ENCODE measurements at regions not wholly inside any gene's neighbourhood (a gene's known extent, or its start where the extent isn't known, plus 50 kb on each side); places are given as distances from the start of the nearest gene placed in this dataset.

DNA sequence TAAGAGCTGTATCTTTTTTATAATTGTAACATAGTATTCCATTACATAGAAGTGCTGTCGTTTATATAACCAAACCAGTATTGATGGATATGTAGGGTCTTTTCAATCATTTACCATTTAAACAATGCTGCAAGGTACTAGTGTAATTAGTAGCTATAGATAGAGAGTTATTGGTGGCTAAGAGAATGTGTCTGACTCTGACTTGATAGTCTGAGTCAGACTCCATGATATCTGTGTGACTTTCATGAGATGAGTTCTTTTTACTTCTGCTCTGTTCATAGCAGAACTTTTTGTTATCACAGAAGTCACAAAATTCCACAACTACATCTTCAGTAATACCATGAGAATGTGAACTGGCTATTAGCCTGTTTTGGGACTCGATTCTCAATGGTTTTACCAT is 150.6 kb downstream of the FHIP1A start:
- H3K4me1 ChIP-seq (replicated peaks in 1 of 2; ENCODE audit: control insufficient read depth in 2 of 2, insufficient read depth in 2 of 2, low read length in 2 of 2), result no peaks in the 10 kb centered on the region
- ChIA-PET POLR2A (interaction anchor here (0.6 kb wide), 1 partner anchor 445 kb away, joined by 3 read pairs; no protein-coding TSS in a partner anchor), CTCF (ENCODE audit: low intra/inter-chr PET ratio) (no interaction called here)
- no TSS peak for BruUV-seq (replicated peaks)
- DNase-seq (ENCODE audit: extremely low read depth in 1 of 4, low spot score in 3 of 4) (no peak), FAIRE-seq (no peak), ATAC-seq (no peak)
- H2AFZ ChIP-seq (ENCODE audit: low read depth, low read length), result no peak overlapping the region
- no peak overlapping the region for H3K4me3 ChIP-seq
- no peaks in the 10 kb centered on the region for H3K36me3 ChIP-seq (ENCODE audit: control insufficient read depth, insufficient read depth, low read length)
- H4K20me1 ChIP-seq (replicated peaks; ENCODE audit: control insufficient read depth, insufficient read depth, low read length), result no peaks in the 10 kb centered on the region
- intact Hi-C loops (cut with micrococcal nuclease), result no loop called here
- no peak overlapping the region for H3K9ac ChIP-seq (ENCODE audit: insufficient read depth in 1 of 2, low read depth in 2 of 2, low read length in 2 of 2)
- no peaks in the 10 kb centered on the region for H3K79me2 ChIP-seq (ENCODE audit: control insufficient read depth, insufficient read depth, low read length)
- no peaks in the 10 kb centered on the region for H3K9me1 ChIP-seq (ENCODE audit: control insufficient read depth, insufficient read depth, low read length)
- no peaks in the 10 kb centered on the region for H3K27me3 ChIP-seq (ENCODE audit: control insufficient read depth in 2 of 2, insufficient read depth in 2 of 2, low read length in 2 of 2)
- no peaks in the 10 kb centered on the region for H3K9me3 ChIP-seq (replicated peaks; ENCODE audit: control insufficient read depth, insufficient read depth, low read depth, low read length)
- 3% methylated on average over 2 of the region's 2 CpGs for WGBS (ENCODE audit: insufficient coverage, low coverage, missing lambda C conversion rate)
- H3K4me2 ChIP-seq (ENCODE audit: insufficient read depth, low read length), result no peak overlapping the region
- H3K27ac ChIP-seq (ENCODE audit: extremely low read depth, low read depth, low read length), result no peak overlapping the region
- in situ Hi-C loops (cut with MboI), result no loop called here
- TF ChIP-seq, protein P1, sequence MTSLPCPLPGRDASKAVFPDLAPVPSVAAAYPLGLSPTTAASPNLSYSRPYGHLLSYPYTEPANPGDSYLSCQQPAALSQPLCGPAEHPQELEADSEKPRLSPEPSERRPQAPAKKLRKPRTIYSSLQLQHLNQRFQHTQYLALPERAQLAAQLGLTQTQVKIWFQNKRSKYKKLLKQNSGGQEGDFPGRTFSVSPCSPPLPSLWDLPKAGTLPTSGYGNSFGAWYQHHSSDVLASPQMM (CRISPR knock-in tag; IDR thresholded peaks at IDR 0.05), result no peak
- TF ChIP-seq KLF6 (CRISPR knock-in tag; IDR thresholded peaks at IDR 0.05; ENCODE audit: borderline replicate concordance), result no peak
- TF ChIP-seq, protein P2, sequence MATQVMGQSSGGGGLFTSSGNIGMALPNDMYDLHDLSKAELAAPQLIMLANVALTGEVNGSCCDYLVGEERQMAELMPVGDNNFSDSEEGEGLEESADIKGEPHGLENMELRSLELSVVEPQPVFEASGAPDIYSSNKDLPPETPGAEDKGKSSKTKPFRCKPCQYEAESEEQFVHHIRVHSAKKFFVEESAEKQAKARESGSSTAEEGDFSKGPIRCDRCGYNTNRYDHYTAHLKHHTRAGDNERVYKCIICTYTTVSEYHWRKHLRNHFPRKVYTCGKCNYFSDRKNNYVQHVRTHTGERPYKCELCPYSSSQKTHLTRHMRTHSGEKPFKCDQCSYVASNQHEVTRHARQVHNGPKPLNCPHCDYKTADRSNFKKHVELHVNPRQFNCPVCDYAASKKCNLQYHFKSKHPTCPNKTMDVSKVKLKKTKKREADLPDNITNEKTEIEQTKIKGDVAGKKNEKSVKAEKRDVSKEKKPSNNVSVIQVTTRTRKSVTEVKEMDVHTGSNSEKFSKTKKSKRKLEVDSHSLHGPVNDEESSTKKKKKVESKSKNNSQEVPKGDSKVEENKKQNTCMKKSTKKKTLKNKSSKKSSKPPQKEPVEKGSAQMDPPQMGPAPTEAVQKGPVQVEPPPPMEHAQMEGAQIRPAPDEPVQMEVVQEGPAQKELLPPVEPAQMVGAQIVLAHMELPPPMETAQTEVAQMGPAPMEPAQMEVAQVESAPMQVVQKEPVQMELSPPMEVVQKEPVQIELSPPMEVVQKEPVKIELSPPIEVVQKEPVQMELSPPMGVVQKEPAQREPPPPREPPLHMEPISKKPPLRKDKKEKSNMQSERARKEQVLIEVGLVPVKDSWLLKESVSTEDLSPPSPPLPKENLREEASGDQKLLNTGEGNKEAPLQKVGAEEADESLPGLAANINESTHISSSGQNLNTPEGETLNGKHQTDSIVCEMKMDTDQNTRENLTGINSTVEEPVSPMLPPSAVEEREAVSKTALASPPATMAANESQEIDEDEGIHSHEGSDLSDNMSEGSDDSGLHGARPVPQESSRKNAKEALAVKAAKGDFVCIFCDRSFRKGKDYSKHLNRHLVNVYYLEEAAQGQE (IDR thresholded peaks at IDR 0.05; ENCODE audit: borderline replicate concordance), result no peak
- TF ChIP-seq, protein P2 (CRISPR knock-in tag; IDR thresholded peaks at IDR 0.05; ENCODE audit: low read depth), result no peak
- TF ChIP-seq, protein P3, sequence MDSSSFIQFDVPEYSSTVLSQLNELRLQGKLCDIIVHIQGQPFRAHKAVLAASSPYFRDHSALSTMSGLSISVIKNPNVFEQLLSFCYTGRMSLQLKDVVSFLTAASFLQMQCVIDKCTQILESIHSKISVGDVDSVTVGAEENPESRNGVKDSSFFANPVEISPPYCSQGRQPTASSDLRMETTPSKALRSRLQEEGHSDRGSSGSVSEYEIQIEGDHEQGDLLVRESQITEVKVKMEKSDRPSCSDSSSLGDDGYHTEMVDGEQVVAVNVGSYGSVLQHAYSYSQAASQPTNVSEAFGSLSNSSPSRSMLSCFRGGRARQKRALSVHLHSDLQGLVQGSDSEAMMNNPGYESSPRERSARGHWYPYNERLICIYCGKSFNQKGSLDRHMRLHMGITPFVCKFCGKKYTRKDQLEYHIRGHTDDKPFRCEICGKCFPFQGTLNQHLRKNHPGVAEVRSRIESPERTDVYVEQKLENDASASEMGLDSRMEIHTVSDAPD (CRISPR knock-in tag; IDR thresholded peaks at IDR 0.05), result no peak
